MG63 (cell line): ENCODE measurements at regions not wholly inside any gene's neighbourhood (a gene's known extent, or its start where the extent isn't known, plus 50 kb on each side); places are given as distances from the start of the nearest gene placed in this dataset.
A peak's percentile ranks its signal among the peaks of the same experiment; 100 is the strongest.
"Not testable (repeated sequence)": the region's sequence is repeated elsewhere in the genome, so short reads cannot be mapped to it uniquely, and the experiment has no call there.

Experiments
- DNase-seq: peaks from one replicate; pipeline ENCODE4 v3.0.0-alpha.2; 2020
- H3K27me3 ChIP-seq: fragments of 250-450 bp; sonication (Bioruptor Pico); 2 replicates; pipeline ENCODE4 v1.5.1; 2020; ENCODE audit warnings: mild to moderate bottlenecking, moderate library complexity
- H3K36me3 ChIP-seq: fragments of 250-450 bp; sonication (Bioruptor Pico); 2 replicates; pipeline ENCODE4 v1.5.1; 2020; ENCODE audit warnings: mild to moderate bottlenecking, moderate library complexity
- H3K4me3 ChIP-seq: fragments of 250-450 bp; sonication (Bioruptor Pico); 2 replicates; pipeline ENCODE4 v1.5.1; 2020; ENCODE audit warnings: mild to moderate bottlenecking, moderate library complexity
- H3K9me3 ChIP-seq: fragments of 250-450 bp; sonication (Bioruptor Pico); 2 replicates; pipeline ENCODE4 v1.5.1; 2020; ENCODE audit warnings: mild to moderate bottlenecking, moderate library complexity

DNA sequence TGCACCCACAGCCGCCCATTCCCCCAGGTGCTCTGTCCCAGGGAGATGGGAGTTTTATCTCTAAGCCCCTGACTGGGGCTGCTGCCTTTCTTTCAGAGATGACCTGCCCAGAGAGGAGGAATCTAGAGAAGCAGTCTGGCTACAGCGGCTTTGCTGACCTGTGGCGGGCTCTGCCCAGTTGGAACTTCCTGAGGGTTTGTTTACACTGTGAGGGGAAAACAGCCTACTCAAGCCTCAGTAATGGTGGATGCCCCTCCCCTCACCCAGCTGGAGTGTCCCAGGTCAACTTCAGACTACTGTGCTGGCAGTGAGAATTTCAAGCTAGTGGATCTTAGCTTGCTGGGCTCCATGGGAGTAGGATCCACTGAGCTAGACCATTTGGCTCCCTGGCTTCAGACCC lies 428.6 kb upstream of the GCFC2 start:
- H3K9me3 ChIP-seq, H3K4me3 ChIP-seq, DNase-seq, H3K36me3 ChIP-seq, H3K27me3 ChIP-seq: not testable (repeated sequence)

DNA sequence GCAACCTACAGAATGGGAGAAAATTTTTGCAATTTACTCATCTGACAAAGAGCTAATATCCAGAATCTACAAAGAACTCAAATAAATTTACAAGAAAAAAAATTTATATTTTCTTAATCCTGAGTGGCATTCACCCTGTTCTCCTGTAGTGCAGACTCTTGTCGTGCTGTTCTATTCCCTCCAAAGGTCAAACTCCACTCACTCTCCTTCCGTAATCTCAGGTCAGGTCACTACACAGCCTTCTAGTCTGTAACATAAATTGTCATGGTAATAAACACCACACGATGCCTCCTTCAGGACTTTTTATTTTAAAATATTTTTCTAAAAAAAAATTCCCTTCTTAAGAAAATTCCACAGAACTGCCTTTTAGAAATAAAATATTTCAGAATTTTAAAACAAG lies 417.9 kb upstream of the GCFC2 start:
- H3K9me3 ChIP-seq, result no peaks in the 10 kb centered on the region
- no peaks in the 10 kb centered on the region for H3K36me3 ChIP-seq
- no peak overlapping the region for H3K4me3 ChIP-seq
- no peak for DNase-seq
- H3K27me3 ChIP-seq, result no peaks in the 10 kb centered on the region

DNA sequence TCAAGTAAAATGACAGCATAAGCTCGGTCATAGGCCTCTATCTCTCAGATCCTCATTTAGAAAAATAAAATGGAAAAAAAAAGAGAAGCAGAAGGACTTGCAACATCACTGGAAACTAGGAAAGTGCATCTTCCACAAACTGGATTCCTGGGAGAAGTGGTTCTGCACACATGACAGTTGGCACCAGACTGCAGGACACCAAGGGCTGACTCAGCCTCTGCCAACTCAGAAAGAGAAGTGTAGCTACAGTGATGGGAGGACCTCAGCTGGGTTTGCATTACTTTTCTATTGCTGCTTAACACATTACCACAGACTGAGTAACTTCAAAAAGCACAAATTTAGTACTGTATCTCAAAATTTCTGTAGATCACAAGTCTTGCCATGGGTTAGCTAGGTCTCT lies 409.5 kb upstream of the GCFC2 start:
- Histone ChIP-seq H3K4me3 (no peak overlapping the region), H3K9me3 (no peaks in the 10 kb centered on the region), H3K36me3 (no peaks in the 10 kb centered on the region), H3K27me3 (no peaks in the 10 kb centered on the region)
- DNase-seq, result no peak

DNA sequence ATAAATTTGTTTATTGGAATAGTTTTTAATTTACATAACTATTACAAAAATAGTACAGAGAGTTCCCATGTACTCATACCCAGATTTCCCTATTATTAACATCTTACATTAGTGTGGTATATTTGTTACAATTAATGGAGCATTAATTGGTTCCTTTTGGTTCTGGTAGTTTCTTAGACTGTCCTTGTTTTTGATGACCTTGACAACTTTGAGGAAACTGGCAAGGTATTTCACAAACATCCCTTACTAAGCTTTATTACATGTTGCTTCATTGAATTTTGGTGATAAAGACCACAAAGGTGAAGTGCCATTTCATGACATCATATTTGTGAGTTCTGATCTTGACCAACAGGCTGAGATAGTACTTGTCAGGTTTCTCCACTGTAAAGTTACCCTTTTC lies 379.0 kb upstream of the GCFC2 start:
- Histone ChIP-seq H3K27me3 (no peaks in the 10 kb centered on the region), H3K4me3 (no peak overlapping the region), H3K9me3 (no peaks in the 10 kb centered on the region), H3K36me3 (no peaks in the 10 kb centered on the region)
- no peak for DNase-seq

DNA sequence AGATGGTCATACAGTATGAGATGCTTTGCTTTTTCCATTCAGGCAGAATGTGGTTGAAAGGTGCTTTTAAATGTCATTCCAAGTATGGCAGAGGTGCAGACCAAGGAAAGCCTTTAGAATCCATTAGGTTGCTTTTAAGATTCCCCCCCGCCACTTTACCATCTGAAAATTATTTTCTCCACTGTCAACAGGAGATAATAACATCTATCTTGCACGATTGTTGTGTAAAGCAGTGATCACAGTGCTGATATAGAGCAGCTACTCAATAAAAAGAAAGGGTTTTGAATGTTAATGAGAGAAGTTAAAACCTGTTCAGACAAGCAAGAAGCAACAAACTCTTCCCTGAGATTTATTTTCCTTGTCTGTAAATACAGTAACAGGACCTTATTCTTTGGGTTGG lies 372.5 kb upstream of the GCFC2 start:
- Histone ChIP-seq H3K4me3 (no peak overlapping the region), H3K27me3 (no peaks in the 10 kb centered on the region), H3K36me3 (no peaks in the 10 kb centered on the region), H3K9me3 (no peaks in the 10 kb centered on the region)
- no peak for DNase-seq

DNA sequence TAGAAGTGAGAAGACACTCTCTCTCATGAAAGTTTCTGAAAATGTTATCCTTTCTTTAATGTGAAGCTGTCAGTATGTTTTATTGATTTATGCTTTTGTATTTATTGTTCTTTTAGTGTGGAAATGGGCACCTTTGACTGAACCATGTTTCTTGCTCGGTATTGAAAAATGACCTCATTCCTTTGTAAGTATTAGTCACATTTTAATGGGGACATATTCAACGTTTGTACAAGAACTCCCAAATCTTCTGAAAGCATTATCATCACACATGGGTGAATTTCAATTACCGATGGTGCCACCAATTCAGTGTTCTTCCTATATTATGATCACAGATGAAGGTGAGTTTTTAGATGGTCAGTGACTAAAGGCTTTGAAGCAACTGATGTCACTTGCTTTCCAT lies 371.8 kb upstream of the GCFC2 start:
- no peaks in the 10 kb centered on the region for H3K27me3 ChIP-seq
- no peaks in the 10 kb centered on the region for H3K9me3 ChIP-seq
- H3K4me3 ChIP-seq, result no peak overlapping the region
- no peak for DNase-seq
- H3K36me3 ChIP-seq, result no peaks in the 10 kb centered on the region

DNA sequence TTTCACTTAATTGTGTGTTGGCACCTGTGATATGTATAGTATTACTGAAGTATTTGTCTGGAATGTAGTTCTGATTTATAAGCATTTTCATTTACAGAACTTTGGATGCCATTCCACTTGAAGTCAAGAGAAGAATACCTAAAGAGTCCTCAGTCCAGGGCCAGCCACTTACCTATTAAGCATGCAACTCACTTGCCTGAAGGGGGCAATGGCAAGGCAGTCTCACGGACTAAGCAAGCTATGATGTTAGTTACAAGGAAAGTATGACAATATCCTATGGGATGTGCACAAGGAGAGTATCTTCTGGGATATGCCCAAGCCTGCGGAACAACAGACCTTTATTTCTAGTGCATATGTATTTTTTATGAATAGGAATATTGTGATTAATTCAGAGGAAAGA lies 369.4 kb upstream of the GCFC2 start:
- Histone ChIP-seq H3K9me3 (no peaks in the 10 kb centered on the region), H3K36me3 (no peaks in the 10 kb centered on the region), H3K27me3 (no peaks in the 10 kb centered on the region), H3K4me3 (no peak overlapping the region)
- DNase-seq, result no peak

DNA sequence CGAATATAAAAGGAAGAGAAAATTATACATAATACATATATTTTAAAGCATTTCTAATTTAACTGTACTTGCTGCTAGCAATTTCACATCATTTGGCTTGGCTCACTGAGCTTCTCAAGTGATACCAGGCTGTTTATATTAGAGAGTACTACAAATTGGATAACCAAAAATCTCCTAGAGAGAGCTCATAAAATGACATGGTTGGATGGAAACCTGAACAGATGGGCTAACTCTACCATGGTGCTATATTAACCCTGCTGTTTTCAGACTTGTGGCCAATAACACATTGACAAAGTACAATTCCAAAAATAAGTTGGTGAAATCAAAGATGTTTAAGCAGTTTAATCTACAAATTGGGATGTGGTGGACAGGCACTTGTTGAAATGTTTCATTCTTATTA lies 364.4 kb upstream of the GCFC2 start:
- no peaks in the 10 kb centered on the region for H3K27me3 ChIP-seq
- no peaks in the 10 kb centered on the region for H3K36me3 ChIP-seq
- no peak for DNase-seq
- no peaks in the 10 kb centered on the region for H3K9me3 ChIP-seq
- no peak overlapping the region for H3K4me3 ChIP-seq

DNA sequence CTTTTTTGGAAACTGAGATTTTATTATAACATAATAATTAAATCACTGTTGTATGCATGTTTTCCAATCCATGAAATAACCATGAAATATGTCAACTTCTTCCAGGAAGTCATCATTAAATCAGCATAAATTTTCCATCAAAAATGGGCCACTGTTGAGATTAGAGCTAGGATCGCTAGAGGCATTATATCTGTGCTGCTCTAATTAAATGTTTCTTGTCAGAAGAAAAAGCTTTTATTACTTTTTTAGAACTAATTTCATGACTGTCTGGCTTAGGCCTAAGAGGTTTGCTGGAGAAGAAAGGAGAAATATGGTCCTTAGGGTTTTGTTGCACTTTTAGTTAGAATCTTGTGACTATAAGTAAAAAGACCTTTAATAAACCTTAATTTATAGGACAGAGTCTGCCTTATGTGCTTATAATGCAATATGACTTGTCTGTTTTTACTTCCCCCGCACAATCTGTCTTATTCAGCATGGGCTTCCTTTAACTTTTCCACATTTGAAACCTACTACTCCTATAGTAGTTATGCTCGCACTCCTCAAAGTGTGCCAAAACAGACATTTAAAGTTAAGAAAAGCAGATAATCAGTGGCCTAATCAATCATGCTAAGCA lies 363.4 kb upstream of the GCFC2 start:
- DNase-seq, result no peak
- Histone ChIP-seq H3K36me3 (no peaks in the 10 kb centered on the region), H3K9me3 (no peaks in the 10 kb centered on the region), H3K4me3 (no peak overlapping the region), H3K27me3 (no peaks in the 10 kb centered on the region)

DNA sequence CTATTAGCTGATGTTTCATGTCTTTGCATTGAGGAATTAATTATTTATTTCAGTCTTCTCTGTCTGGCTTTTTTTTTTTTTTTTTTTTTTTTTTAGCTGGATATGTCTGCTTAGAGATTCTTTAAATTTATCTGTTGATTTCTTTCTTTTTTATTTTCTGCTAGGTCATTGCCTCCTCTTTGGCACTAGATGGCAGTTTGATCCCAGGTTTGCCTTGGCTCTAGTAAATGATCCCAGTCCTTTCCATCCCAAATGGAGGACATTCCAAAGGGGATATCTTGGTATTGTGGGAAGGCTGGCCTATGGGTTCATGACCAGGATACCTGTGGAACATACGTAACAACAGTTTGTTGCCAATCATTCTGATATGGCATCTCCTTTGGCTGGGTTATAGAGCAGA lies 339.5 kb upstream of the GCFC2 start:
- Histone ChIP-seq H3K9me3 (no peaks in the 10 kb centered on the region), H3K36me3 (no peaks in the 10 kb centered on the region), H3K27me3 (no peaks in the 10 kb centered on the region), H3K4me3 (no peak overlapping the region)
- DNase-seq, result no peak

DNA sequence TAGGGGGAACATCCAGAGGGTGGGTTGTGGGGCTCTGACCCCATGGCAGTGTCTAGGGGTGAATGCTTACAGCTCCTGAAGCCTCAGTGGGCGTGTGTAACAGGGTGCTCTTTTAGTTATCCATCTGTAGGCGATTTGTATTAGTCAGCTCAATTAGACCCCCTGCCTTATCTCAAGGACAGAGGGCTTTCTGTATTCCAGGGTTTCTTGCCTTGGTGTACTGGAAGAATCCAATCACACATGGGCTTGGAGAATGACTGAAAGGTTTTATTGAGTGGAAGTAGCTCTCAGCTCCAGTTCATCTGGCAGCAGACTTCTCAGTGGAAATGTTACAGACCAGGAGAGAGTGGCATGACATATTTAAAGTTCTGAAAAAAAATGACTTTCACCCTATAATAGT lies 334.0 kb upstream of the GCFC2 start:
- no peaks in the 10 kb centered on the region for H3K27me3 ChIP-seq
- H3K4me3 ChIP-seq, result no peak overlapping the region
- no peak for DNase-seq

DNA sequence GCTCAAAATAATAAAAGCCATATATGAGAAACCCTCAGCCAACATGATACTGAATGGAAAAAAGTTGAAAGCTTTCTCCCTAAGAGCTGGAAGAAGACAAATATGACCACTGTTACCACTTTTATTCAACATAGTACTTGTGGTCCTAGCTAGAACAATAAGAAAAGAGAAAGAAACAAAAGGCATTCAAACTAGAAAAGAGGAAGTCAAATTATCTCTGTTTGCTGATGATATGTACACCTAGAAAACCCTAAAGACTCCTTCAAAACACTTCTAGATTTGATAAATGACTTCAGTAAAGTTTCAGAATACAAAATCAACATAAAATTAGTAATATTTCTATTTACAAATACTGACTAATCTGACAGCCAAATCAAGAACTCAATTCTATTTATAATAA lies 328.8 kb upstream of the GCFC2 start:
- H3K9me3 ChIP-seq, result no peaks in the 10 kb centered on the region
- no peaks in the 10 kb centered on the region for H3K36me3 ChIP-seq
- H3K27me3 ChIP-seq, result no peaks in the 10 kb centered on the region
- DNase-seq, result no peak
- H3K4me3 ChIP-seq, result no peak overlapping the region

More for the DNA sequence above, 334.0 kb upstream of the GCFC2 start:
- Histone ChIP-seq H3K9me3 (no peaks in the 10 kb centered on the region), H3K36me3 (no peaks in the 10 kb centered on the region)

DNA sequence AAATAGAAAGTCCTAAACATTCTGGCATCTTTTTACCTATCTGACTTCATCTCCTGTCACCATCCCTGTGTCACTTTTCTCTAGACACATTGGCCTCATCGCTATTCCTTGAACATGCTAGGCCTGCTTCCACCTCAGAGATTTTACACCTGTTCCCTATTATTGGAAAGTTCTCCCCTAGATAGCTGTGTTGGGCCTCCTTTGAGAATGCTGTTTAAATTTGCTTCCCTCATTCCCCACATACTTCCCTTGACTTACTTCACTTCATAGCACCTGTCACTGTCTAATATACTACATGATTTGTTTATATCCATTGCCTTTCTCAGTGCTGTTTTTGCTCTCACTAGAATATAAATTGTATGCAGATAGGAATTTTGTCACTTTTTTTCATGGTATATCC lies 317.0 kb upstream of the GCFC2 start:
- Histone ChIP-seq H3K9me3 (no peaks in the 10 kb centered on the region), H3K36me3 (no peaks in the 10 kb centered on the region), H3K4me3 (no peak overlapping the region), H3K27me3 (no peaks in the 10 kb centered on the region)
- DNase-seq, result no peak

DNA sequence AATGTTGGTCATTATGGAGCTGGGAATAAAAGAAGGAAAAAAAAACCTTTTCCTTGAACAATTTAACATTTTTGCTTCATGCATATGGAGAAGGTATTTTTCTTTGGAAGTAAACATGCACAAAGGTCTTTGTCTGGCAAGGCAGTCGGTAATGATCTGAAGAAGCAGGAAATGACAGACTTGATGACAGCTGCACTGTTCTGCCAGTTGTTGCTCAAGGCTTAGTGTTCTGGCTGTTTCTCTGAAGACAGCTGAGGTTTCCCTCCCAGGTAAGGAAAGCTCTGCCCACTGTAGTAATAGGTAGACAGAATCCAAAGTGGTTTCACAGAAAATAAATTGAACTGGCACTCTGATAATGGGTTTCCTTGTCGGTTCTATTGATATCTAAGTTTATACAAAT lies 308.4 kb upstream of the GCFC2 start:
- H3K36me3 ChIP-seq, result no peaks in the 10 kb centered on the region
- no peak overlapping the region for H3K4me3 ChIP-seq
- H3K27me3 ChIP-seq, result no peaks in the 10 kb centered on the region
- DNase-seq, result no peak
- H3K9me3 ChIP-seq, result no peaks in the 10 kb centered on the region

DNA sequence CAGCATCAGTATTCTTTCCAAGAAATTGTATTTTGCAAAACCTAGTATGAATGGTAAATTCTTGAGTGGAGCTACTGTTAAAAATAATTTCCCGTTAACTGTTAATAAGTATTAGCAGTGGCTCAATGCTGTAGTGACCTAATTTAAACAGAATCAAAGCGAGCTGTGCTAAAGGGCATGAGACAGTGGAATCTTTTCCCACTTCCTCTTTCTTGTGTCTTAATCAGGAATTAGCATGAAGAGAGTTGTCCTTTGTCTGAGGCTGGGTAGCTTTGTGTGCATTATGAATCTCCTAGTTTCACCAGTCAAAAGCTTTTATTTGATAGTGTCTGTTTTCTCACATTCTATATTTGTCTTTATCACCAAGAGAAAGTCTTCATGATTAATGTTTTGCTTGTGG lies 298.8 kb upstream of the GCFC2 start:
- Histone ChIP-seq H3K27me3 (no peaks in the 10 kb centered on the region), H3K36me3 (no peaks in the 10 kb centered on the region), H3K9me3 (no peaks in the 10 kb centered on the region), H3K4me3 (no peak overlapping the region)
- DNase-seq, result no peak

DNA sequence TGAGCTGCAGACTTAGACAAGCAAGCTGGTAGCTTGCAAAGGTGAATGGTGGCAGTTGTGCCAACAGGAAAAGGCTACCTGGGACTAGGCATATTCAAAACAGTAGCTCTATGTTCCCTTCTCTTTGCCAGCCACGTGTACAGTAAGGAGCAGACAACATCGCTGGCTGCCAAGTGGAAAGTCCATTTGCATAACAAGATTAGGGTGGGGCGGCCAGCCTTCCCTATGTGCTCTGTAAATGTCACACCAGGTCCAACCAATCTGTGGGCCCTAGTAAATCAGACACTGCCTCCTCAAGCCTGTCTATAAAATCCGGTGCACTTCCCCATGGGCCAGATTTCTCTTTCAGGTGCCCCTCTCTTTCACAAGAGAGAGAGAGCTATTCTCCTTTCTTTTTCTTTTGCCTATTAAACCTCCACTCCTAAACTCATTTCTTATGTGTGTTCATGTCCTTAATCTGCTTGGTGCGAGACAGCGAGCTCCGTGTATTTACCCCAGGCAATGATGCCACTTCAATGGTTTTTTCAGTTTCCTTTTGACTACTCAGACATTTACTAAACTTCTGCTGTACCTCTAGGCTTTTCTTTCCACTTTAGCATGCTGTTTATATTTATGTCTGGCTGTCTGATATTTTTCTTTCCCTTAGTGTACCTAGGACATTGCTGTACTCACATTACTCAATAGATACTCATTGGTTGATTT lies 297.4 kb upstream of the GCFC2 start:
- no peak overlapping the region for H3K4me3 ChIP-seq
- DNase-seq, result no peak
- no peaks in the 10 kb centered on the region for H3K27me3 ChIP-seq
- no peaks in the 10 kb centered on the region for H3K9me3 ChIP-seq
- H3K36me3 ChIP-seq, result no peaks in the 10 kb centered on the region

DNA sequence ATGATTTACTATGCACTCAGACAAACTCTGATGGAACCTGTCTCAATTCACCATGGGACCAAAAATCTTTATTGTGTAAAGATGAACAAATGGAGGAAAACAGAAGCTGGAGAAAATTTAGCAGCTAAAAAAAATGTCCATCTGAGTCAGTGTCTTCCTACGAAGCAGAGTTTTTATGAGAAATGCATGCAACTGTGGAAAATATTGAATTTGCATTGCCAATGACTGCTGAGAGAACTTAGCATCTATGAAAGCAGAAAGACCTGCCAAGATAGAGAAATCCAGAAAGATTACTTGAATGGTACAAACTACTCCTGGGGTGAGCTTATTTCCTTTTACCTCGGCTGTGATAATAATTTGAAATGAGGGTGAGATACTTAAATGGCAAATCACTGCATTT lies 289.7 kb upstream of the GCFC2 start:
- Histone ChIP-seq H3K27me3 (no peaks in the 10 kb centered on the region), H3K36me3 (no peaks in the 10 kb centered on the region), H3K4me3 (no peak overlapping the region), H3K9me3 (no peaks in the 10 kb centered on the region)
- DNase-seq, result no peak

DNA sequence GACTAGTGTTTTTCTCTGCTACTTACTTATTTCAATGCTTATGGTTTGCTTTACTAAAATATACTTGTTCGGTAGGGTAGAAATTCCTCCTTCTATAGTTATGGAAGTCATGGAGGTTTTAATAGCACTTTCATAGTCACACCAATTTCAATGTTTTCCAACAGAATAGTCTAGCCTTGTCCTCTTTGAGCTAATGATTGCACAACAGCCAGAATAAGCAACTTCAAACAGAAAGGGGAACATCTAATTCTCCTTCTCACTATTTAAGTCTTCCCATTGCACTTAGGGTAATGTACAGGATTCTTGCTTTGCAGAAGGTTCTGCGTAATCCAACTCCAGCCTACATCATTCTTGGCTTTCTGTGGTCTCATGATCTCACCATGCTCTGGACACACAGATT lies 287.7 kb upstream of the GCFC2 start:
- Histone ChIP-seq H3K4me3 (no peak overlapping the region), H3K9me3 (no peaks in the 10 kb centered on the region), H3K36me3 (no peaks in the 10 kb centered on the region), H3K27me3 (no peaks in the 10 kb centered on the region)
- DNase-seq, result no peak

DNA sequence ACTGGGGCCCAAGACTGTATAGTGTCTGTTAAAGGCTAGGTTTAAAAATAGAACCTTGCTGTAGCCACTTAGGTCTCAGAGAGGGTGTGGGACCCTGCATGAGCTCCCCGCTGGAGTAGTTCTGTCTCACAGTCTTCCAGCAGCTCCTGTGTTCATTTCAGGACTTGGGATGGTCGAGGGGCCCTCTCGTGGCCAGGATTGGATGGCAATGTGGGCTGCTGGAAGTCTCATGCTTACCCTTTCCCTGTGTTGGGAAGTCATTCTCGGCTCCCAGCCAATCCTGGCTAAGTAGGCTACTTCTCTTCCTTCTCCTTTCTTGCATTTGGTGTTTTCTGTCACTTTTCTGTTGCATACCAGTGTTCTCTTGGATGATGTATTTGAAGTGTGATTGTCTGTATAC lies 284.0 kb upstream of the GCFC2 start:
- Histone ChIP-seq H3K4me3 (no peak overlapping the region), H3K36me3 (no peaks in the 10 kb centered on the region), H3K9me3 (no peaks in the 10 kb centered on the region), H3K27me3 (no peaks in the 10 kb centered on the region)
- peak; percentile 5 for DNase-seq
